Urothelium cell line (cell line): ENCODE measurements at regions not wholly inside any gene's neighbourhood (a gene's known extent, or its start where the extent isn't known, plus 50 kb on each side); places are given as distances from the start of the nearest gene placed in this dataset.

Experiments
- DNase-seq: peaks from one replicate; pipeline ENCODE4 v3.0.0; 2011; ENCODE audit warnings: low spot score, mixed read lengths
- FAIRE-seq: peaks from 2 replicates; lab custom pipeline; 2011; peaks lifted over from hg19 to GRCh38; lab: Jason Lieb, UNC

- FAIRE-seq (no peak), DNase-seq (no peak)
Measured at GRCh38 chr5:114210662-114211061, 151.2 kb upstream of the KCNN2 start.

DNA sequence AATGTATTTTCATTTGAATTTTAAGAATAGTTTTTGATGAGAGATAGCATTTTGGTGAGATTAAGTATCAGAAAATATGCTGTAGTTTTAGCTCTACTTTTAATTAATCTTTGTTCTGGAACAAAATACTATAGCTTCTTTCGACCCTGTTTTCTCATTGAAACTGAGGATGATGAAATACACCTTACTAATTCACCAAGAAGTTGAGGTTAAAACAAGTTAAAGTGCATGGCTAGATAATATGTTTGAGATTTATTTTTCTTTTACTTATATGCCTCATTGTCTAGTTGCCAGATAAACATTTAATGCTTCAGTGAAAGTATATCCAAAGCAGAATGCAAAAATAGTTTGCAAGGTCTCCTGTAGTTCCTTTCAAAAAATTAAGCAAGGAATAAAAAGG, 140.1 kb upstream of the KCNN2 start:
- DNase-seq, result no peak
- no peak for FAIRE-seq

DNA sequence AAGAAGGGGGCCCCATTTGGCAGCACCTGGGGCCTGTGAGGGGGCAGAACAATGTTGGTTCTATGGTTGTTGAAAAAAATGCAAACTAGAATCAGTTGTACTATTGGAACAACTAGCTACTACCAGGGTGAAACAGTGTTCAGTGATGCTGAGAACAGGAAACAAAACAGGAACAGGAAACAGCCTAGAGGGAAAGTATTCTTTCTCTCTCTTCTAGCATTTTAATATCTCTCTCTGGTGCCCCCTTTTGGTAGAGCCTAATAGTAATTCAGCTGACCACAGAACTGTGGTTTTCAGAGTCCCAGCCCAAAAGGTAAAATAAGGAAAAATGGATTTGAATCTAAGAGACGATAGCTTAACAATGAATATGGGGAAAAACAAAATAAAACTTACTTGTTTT, 138.0 kb upstream of the KCNN2 start:
- DNase-seq (peak; percentile 9), FAIRE-seq (no peak)

DNA sequence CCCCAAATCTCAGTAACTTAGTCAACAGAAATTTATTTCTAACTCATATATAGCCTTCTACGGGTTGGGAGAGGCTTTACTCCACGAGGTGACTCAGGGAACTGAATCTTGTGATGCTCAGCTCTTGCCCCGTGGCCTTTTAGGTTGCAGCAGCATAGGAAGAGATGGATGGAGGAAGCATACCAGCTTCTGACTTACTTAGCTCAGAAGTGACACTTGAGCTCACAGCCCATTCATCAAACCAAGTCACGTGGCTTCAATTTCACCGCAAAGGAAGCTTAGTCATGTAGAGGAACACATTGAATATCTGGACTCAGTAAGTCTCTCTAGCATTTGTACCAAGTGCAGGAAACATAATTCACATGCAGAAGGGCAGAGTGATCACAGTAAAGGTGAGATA, 124.1 kb upstream of the KCNN2 start:
- no peak for FAIRE-seq
- peak; percentile 35 for DNase-seq

GRCh38 chr5:114238771-114239313, 123.0 kb upstream of the KCNN2 start:
- FAIRE-seq, result no peak
- DNase-seq, result no peak

DNA sequence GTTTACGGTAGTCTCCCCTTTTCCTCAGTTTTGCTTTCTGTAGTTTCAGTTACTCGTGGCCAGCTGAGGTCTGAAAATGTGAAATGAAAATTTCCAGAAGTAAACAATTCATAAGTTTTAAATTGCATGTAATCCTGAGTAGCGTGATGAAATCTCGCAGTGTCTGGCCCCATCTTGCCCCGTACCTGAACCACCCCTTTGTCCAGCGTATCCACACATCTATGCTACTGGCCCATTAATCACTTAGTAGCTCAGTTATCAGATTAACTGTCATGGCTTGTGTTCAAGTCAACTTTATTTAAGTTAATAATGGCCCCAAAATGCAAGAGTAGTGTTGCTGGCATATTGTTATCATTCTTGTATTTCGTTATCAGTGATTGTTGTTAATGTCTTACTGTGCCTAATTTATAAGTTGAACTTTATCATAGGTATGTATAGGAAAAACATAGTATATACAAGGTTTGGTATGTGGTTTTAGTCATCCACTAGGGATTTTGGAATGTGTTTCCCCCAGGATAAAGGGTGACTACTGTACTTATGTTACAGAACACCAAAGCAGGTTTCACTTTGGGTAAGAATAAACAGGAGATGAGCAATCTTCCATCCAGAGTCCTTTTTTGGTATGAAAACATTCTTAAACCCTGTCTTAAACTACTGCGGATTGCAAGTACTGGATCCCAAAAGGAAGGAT, 118.4 kb upstream of the KCNN2 start:
- DNase-seq (no peak), FAIRE-seq (no peak)

- FAIRE-seq (no peak), DNase-seq (no peak)
Measured at GRCh38 chr5:114243972-114244317, 117.9 kb upstream of the KCNN2 start.

GRCh38 chr5:114249823-114250222, 112.0 kb upstream of the KCNN2 start:
- FAIRE-seq, result no peak
- DNase-seq, result no peak

DNA sequence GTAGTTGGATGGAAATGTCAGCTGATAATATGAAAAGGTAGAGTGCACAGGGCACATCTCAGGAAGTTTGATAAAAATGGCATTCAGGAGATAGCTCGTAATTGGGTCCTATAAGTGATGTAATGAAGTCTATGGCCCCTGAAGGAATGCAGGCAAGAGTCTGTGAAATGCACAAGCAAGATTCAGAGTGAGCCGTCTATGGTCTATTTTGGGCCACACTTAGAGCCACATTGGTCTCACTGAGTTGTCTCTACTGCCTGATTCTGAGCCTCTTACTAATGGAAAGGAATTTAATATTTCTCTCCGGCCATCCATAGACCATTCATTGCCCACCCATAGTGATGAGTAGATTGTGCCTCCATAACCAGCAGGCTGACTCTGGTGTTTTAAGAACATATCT, 111.3 kb upstream of the KCNN2 start:
- DNase-seq, result no peak
- no peak for FAIRE-seq

DNA sequence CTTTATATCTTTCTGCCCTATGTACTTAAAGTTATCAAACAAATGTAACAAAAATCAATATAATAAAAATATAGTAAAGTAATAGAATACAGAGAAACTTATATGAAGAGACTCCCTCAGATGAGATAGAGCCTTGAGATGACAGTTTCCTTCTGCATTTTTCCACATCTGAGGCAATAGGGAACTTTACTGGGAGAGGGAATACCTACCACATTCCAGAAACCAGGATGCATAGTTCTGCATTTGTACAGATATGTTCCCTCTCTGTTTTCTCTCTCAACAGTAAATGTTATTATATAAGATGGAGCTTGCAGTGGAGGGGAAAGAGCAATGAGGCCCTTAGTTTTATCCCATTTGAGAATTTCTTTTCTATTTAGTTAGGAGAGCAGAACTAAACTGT, 109.6 kb upstream of the KCNN2 start:
- no peak for FAIRE-seq

GRCh38 chr5:114255260-114255659, 106.6 kb upstream of the KCNN2 start:
- DNase-seq (no peak), FAIRE-seq (no peak)

More for the DNA sequence above, 109.6 kb upstream of the KCNN2 start:
- DNase-seq, result no peak

- FAIRE-seq, result no peak
- DNase-seq, result no peak
Measured at GRCh38 chr5:114261989-114262388, 99.9 kb upstream of the KCNN2 start.

GRCh38 chr5:114265432-114266060, 96.3 kb upstream of the KCNN2 start:
- DNase-seq, result no peak
- FAIRE-seq, result no peak

DNA sequence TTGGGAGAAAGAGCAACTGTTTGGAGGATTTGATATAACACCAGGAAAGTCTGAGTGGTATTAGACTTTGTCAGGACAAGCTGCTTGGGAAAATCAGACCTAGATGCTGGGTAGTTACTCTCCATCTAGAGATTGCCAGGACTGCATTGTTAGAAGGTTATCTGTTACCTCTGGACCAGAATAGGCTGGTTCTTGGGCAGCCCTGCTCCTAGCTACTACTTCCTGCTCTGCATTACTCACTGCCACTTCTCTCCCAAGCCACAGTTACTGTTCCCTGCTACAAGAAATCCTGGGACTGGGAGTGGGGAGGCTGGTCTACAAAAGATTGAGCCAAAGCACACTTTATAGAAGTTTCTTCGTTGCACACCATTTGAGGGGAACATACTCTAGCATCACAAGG, 95.5 kb upstream of the KCNN2 start:
- no peak for DNase-seq
- FAIRE-seq, result no peak

DNA sequence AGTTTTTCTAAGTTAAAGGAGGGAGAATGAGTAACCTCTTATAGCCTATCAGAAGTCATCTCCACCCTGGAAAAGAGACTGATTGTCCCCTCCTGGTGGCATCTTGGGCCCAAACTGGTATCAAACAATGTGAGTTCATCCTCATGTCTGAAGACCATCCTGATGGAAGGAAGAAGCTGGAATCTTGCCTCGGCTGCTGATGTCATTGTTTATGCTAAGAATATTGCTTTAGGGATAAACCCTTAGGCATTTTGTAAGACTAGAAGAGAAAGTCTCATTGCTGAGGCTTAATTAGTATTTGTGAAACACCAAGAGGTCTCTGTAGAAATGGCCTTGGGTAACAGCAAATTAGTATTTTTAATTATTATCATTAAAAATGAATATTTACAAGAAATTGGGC, 65.7 kb upstream of the KCNN2 start:
- DNase-seq, result no peak
- no peak for FAIRE-seq

DNA sequence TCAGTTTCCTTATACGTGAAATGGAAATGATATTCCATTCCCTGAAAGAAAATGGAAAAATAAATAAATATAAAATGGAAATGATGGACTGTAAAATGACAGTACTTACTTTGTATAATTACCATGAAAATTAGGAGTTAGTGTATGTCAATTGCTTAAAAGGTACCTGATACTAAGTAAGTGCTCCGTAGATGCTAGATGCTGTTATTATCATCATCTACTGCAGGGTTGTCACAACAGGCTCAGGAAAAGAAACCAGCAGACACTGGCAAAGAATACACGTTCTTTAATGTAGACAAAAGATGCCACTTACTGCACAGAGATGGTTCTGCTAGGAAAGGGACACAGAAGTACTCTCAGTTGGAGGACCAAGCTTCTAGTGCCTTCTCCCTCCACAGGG, 64.0 kb upstream of the KCNN2 start:
- FAIRE-seq, result no peak

GRCh38 chr5:114305402-114306207, 56.3 kb upstream of the KCNN2 start:
- DNase-seq (no peak), FAIRE-seq (no peak)

More for the DNA sequence above, 64.0 kb upstream of the KCNN2 start:
- DNase-seq, result no peak

DNA sequence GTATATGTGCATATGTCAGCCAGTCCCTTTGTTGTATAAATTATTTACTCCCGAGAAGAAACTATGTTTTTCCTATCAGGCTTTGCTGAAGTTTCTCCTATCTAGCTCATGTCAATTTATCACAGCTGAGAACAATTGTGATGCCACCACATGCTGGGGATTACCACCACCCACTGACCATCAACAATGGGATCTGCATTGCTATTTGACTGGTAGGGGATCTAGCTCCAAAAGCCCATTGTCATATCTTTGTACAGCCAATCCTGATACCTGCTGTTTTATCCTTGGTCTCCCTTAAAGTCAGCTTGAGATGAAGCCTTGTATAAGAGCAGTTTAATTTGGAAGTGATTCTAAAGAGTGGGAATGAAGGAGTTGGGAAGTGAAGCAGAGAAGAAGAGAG, 53.9 kb upstream of the KCNN2 start:
- no peak for DNase-seq
- no peak for FAIRE-seq

DNA sequence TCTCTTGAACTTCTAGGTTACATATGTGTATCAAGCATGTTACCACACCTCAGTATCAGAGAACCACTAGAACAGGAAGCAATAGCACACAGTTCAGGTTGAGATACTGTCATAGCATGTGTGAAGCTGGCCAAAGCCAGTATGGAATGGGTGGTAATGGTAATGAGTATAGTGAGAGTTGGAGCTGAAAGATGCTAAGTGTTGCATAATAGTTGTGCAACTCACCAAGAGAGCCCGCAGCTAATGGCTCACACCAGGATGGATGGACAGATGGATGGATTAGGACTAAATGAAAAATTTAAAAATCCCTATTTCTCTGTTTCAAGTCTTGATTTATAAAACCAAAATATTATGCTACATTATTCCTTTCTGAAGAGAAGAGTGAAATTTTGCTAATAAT, 53.4 kb upstream of the KCNN2 start:
- no peak for FAIRE-seq

DNA sequence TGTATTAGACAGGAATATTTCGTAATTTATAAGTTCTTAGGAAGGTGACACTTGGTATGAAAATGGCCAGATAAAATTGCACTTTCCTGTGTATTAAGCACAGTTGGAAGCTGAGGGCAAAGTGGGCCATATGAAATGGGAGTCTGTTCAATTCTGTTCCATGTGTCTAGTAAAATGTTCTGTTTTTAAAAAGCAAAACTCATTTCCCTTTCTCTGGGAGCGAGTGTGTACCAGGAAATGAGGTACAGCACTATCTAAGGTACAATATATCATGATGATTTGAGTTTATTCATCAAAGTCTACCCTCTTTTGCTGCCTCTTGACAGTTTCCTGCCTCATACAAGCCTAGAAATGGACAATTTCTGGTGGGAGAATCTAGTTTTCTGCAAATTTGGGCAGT, 51.2 kb upstream of the KCNN2 start:
- DNase-seq (no peak), FAIRE-seq (no peak)

More for the DNA sequence above, 53.4 kb upstream of the KCNN2 start:
- DNase-seq, result no peak

GRCh38 chr5:114311281-114311680, 50.6 kb upstream of the KCNN2 start:
- DNase-seq (no peak), FAIRE-seq (no peak)

GRCh38 chr5:114311968-114312367, 49.9 kb upstream of the KCNN2 start:
- DNase-seq (no peak), FAIRE-seq (no peak)
